PC-9 (cell line): ENCODE measurements at regions not wholly inside any gene's neighbourhood (a gene's known extent, or its start where the extent isn't known, plus 50 kb on each side); places are given as distances from the start of the nearest gene placed in this dataset.

Experiments used
- EZH2 ChIP-seq: fragments of 200-600 bp; sonication (generic); IDR thresholded peaks from 2 replicates; pipeline ENCODE4 v1.8.0; 2017; ENCODE audit warnings: antibody characterized with exemption, low read depth
- TF ChIP-seq, protein P1 (sequence below): fragments of 200-600 bp; sonication (generic); conservative IDR thresholded peaks from 2 replicates; pipeline ENCODE4 v1.6.1; 2017; ENCODE audit warnings: mixed run types, antibody characterized with exemption, mild to moderate bottlenecking, moderate library complexity

DNA sequence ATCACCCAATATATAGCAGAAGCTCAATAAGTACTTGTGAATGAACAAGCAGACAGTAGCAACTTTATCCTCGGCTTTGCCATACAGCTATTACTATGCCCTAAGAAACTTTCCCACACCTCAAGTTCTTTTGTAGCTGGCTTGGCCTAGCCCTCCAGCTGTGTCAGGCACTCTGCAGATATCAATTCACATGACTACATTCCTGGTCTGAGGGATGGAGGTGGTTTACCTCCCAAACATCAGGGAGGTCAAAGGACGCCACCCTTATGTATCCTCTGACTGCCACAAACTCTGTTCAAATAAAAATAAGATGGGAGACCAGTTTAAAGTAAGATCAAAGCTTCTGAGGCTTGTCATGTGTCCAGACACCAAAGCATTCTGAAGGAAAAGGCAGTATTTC, 416.3 kb downstream of the PIK3R1 start:
- TF ChIP-seq, protein P1, sequence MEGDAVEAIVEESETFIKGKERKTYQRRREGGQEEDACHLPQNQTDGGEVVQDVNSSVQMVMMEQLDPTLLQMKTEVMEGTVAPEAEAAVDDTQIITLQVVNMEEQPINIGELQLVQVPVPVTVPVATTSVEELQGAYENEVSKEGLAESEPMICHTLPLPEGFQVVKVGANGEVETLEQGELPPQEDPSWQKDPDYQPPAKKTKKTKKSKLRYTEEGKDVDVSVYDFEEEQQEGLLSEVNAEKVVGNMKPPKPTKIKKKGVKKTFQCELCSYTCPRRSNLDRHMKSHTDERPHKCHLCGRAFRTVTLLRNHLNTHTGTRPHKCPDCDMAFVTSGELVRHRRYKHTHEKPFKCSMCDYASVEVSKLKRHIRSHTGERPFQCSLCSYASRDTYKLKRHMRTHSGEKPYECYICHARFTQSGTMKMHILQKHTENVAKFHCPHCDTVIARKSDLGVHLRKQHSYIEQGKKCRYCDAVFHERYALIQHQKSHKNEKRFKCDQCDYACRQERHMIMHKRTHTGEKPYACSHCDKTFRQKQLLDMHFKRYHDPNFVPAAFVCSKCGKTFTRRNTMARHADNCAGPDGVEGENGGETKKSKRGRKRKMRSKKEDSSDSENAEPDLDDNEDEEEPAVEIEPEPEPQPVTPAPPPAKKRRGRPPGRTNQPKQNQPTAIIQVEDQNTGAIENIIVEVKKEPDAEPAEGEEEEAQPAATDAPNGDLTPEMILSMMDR = no peak
- no peak for TF ChIP-seq EZH2
